Bronchial epithelial cell (primary cell): ENCODE measurements at regions not wholly inside any gene's neighbourhood (a gene's known extent, or its start where the extent isn't known, plus 50 kb on each side); places are given as distances from the start of the nearest gene placed in this dataset.

ENCODE experiments used
- DNase-seq: peaks from one replicate; pipeline ENCODE4 v3.0.0-alpha.2; 2010; ENCODE audit warnings: low read depth
- FAIRE-seq: peaks from 2 replicates; lab custom pipeline; 2011; peaks lifted over from hg19 to GRCh38; lab: Jason Lieb, UNC
- H3K27me3 ChIP-seq: 2 replicates; pipeline ENCODE4 v1.5.1; 2011; ENCODE audit warnings: low read length; ENCODE audit not compliant: control insufficient read depth, insufficient read depth
- H3K36me3 ChIP-seq: 2 replicates; pipeline ENCODE4 v1.5.1; 2011; ENCODE audit warnings: low read length; ENCODE audit not compliant: control insufficient read depth, insufficient read depth
- H3K4me3 ChIP-seq: 2 replicates; pipeline ENCODE4 v1.5.1; 2011; ENCODE audit warnings: mild to moderate bottlenecking, low read depth, low read length, control low read depth
- CTCF ChIP-seq: IDR thresholded peaks from 2 replicates; pipeline ENCODE4 v1.5.1; 2011; ENCODE audit warnings: mild to moderate bottlenecking, moderate library complexity, low read length, control low read depth, inconsistent platforms; ENCODE audit not compliant: insufficient read depth, severe bottlenecking

- TF ChIP-seq CTCF = no peak
- H3K4me3 ChIP-seq = no peak overlapping the region
- FAIRE-seq = no peak
- no peaks in the 10 kb centered on the region for H3K36me3 ChIP-seq
- peak; percentile 17 for DNase-seq
- no peaks in the 10 kb centered on the region for H3K27me3 ChIP-seq
Measured at GRCh38 chr16:80060470-80060869, 459.9 kb upstream of the MAF start.

- FAIRE-seq (no peak), DNase-seq (no peak)
- no peak for TF ChIP-seq CTCF
- H3K4me3 ChIP-seq = no peak overlapping the region
- no peaks in the 10 kb centered on the region for H3K36me3 ChIP-seq
- no peaks in the 10 kb centered on the region for H3K27me3 ChIP-seq
Measured at GRCh38 chr16:80059836-80060235, 459.3 kb upstream of the MAF start.

- Histone ChIP-seq H3K27me3 (no peaks in the 10 kb centered on the region), H3K4me3 (no peak overlapping the region), H3K36me3 (no peaks in the 10 kb centered on the region)
- no peak for TF ChIP-seq CTCF
- peak; percentile 47 for DNase-seq
- FAIRE-seq = no peak
Measured at GRCh38 chr16:80058214-80058613, 457.7 kb upstream of the MAF start.

GRCh38 chr16:80056324-80056723, 455.8 kb upstream of the MAF start:
- no peak for FAIRE-seq
- no peak for DNase-seq
- no peaks in the 10 kb centered on the region for H3K27me3 ChIP-seq
- no peak for TF ChIP-seq CTCF
- no peaks in the 10 kb centered on the region for H3K36me3 ChIP-seq
- no peak overlapping the region for H3K4me3 ChIP-seq

GRCh38 chr16:80055831-80056230, 455.3 kb upstream of the MAF start:
- no peak for FAIRE-seq
- no peaks in the 10 kb centered on the region for H3K36me3 ChIP-seq
- no peak overlapping the region for H3K4me3 ChIP-seq
- no peaks in the 10 kb centered on the region for H3K27me3 ChIP-seq
- no peak for TF ChIP-seq CTCF
- DNase-seq = no peak

GRCh38 chr16:80054647-80055046, 454.1 kb upstream of the MAF start:
- DNase-seq (no peak), FAIRE-seq (no peak)
- H3K36me3 ChIP-seq = no peaks in the 10 kb centered on the region
- H3K27me3 ChIP-seq = no peaks in the 10 kb centered on the region
- H3K4me3 ChIP-seq = no peak overlapping the region
- no peak for TF ChIP-seq CTCF
